ENCODE measurements at regions not wholly inside any gene's neighbourhood (a gene's known extent, or its start where the extent isn't known, plus 50 kb on each side); places are given as distances from the start of the nearest gene placed in this dataset.

- Histone ChIP-seq H3K9me3 (no peaks in the 10 kb centered on the region), H3K4me3 (ENCODE audit: low read depth, low read length) (no peak overlapping the region), H3K4me1 (no peaks in the 10 kb centered on the region), H3K36me3 (ENCODE audit: control insufficient read depth, insufficient read depth, low read length) (no peaks in the 10 kb centered on the region), H3K27me3 (replicated peaks; ENCODE audit: control insufficient read depth, insufficient read depth, low read length) (no peaks in the 10 kb centered on the region)
- H3K9me3 Mint-ChIP-seq (ENCODE audit: unreplicated experiment): no peaks in the 10 kb centered on the region
- TF ChIP-seq CTCF (IDR thresholded peaks at IDR 0.05; ENCODE audit: insufficient read depth in 1 of 2, low read depth in 1 of 2, low read length in 1 of 2, severe bottlenecking in 1 of 2, unreplicated experiment in 1 of 2): no peak
- H3K27ac Mint-ChIP-seq (ENCODE audit: unreplicated experiment): no peak overlapping the region
- POLR2A ChIA-PET: no interaction called here
- no peaks in the 10 kb centered on the region for H3K4me1 Mint-ChIP-seq (ENCODE audit: low read depth, unreplicated experiment)
- no peak overlapping the region for H3K4me3 Mint-ChIP-seq (ENCODE audit: unreplicated experiment)
- H3K36me3 Mint-ChIP-seq (ENCODE audit: insufficient read depth, unreplicated experiment): no peaks in the 10 kb centered on the region
- intact Hi-C loops (cut with micrococcal nuclease; ENCODE audit: unreplicated experiment): no loop called here
- no TSS peak for BruUV-seq (replicated peaks)
- no peak for DNase-seq
- H3K27me3 Mint-ChIP-seq (ENCODE audit: insufficient read depth, unreplicated experiment): no peaks in the 10 kb centered on the region
- CTCF ChIA-PET: no interaction called here
Observed at GRCh38 chr5:57948091-57948490, 465.5 kb upstream of the ACTBL2 start.

- no TSS peak for BruUV-seq (replicated peaks)
- ChIA-PET POLR2A (no interaction called here), CTCF (no interaction called here)
- Mint-ChIP-seq H3K27ac (ENCODE audit: unreplicated experiment) (no peak overlapping the region), H3K4me1 (ENCODE audit: low read depth, unreplicated experiment) (no peaks in the 10 kb centered on the region), H3K36me3 (ENCODE audit: insufficient read depth, unreplicated experiment) (no peaks in the 10 kb centered on the region), H3K27me3 (ENCODE audit: insufficient read depth, unreplicated experiment) (no peaks in the 10 kb centered on the region), H3K9me3 (ENCODE audit: unreplicated experiment) (no peaks in the 10 kb centered on the region), H3K4me3 (ENCODE audit: unreplicated experiment) (no peak overlapping the region)
- Histone ChIP-seq H3K27me3 (replicated peaks; ENCODE audit: control insufficient read depth, insufficient read depth, low read length) (no peaks in the 10 kb centered on the region), H3K36me3 (ENCODE audit: control insufficient read depth, insufficient read depth, low read length) (no peaks in the 10 kb centered on the region), H3K4me3 (ENCODE audit: low read depth, low read length) (no peak overlapping the region), H3K9me3 (no peaks in the 10 kb centered on the region), H3K4me1 (no peaks in the 10 kb centered on the region)
- intact Hi-C loops (cut with micrococcal nuclease; ENCODE audit: unreplicated experiment): no loop called here
- no peak for TF ChIP-seq CTCF (IDR thresholded peaks at IDR 0.05; ENCODE audit: insufficient read depth in 1 of 2, low read depth in 1 of 2, low read length in 1 of 2, severe bottlenecking in 1 of 2, unreplicated experiment in 1 of 2)
- DNase-seq: no peak
Observed at GRCh38 chr5:57947181-57947580, 464.6 kb upstream of the ACTBL2 start.

GRCh38 chr5:57940879-57941278 lies 458.3 kb upstream of the ACTBL2 start:
- no peaks in the 10 kb centered on the region for H3K9me3 Mint-ChIP-seq (ENCODE audit: unreplicated experiment)
- CTCF ChIA-PET: no interaction called here
- H3K4me3 Mint-ChIP-seq (ENCODE audit: unreplicated experiment): no peak overlapping the region
- Histone ChIP-seq H3K4me1 (no peaks in the 10 kb centered on the region), H3K4me3 (ENCODE audit: low read depth, low read length) (no peak overlapping the region), H3K27me3 (replicated peaks; ENCODE audit: control insufficient read depth, insufficient read depth, low read length) (no peaks in the 10 kb centered on the region), H3K9me3 (no peaks in the 10 kb centered on the region), H3K36me3 (ENCODE audit: control insufficient read depth, insufficient read depth, low read length) (no peaks in the 10 kb centered on the region)
- POLR2A ChIA-PET: no interaction called here
- no TSS peak for BruUV-seq (replicated peaks)
- H3K27me3 Mint-ChIP-seq (ENCODE audit: insufficient read depth, unreplicated experiment): no peaks in the 10 kb centered on the region
- H3K27ac Mint-ChIP-seq (ENCODE audit: unreplicated experiment): no peak overlapping the region
- intact Hi-C loops (cut with micrococcal nuclease; ENCODE audit: unreplicated experiment): no loop called here
- H3K36me3 Mint-ChIP-seq (ENCODE audit: insufficient read depth, unreplicated experiment): no peaks in the 10 kb centered on the region
- H3K4me1 Mint-ChIP-seq (ENCODE audit: low read depth, unreplicated experiment): no peaks in the 10 kb centered on the region
- TF ChIP-seq CTCF (IDR thresholded peaks at IDR 0.05; ENCODE audit: insufficient read depth in 1 of 2, low read depth in 1 of 2, low read length in 1 of 2, severe bottlenecking in 1 of 2, unreplicated experiment in 1 of 2): no peak
- no peak for DNase-seq
